Vagina (tissue), 2 donors: ENCODE measurements at regions not wholly inside any gene's neighbourhood (a gene's known extent, or its start where the extent isn't known, plus 50 kb on each side); places are given as distances from the start of the nearest gene placed in this dataset.

Experiments used
- DNase-seq, 2 donors: peaks; one replicate each; pipeline ENCODE4 v3.0.0-alpha.2; 2017; ENCODE audit errors: extremely low spot score in 2 of 2
- H3K27ac ChIP-seq: fragments of 200-600 bp; sonication (generic); one replicate; pipeline ENCODE4 v1.5.1; 2019
- H3K27me3 ChIP-seq: fragments of 200-600 bp; sonication (generic); one replicate; pipeline ENCODE4 v1.5.1; 2019
- H3K36me3 ChIP-seq, 2 donors: fragments of 200-600 bp; sonication (generic); one replicate each; pipeline ENCODE4 v1.5.1; 2017 to 2019
- H3K4me1 ChIP-seq: fragments of 200-600 bp; sonication (generic); one replicate; pipeline ENCODE4 v1.5.1; 2019
- H3K4me3 ChIP-seq, 2 donors: fragments of 200-600 bp; sonication (generic); 1 replicate in 1 of 2; 2 replicates in 1 of 2; pipeline ENCODE4 v1.5.1; 2016 to 2019
- H3K9me3 ChIP-seq: fragments of 200-600 bp; sonication (generic); one replicate; pipeline ENCODE4 v1.5.1; 2019
- POLR2A ChIP-seq, 2 donors: fragments of 450-650 bp; IDR thresholded peaks; one replicate each; pipeline ENCODE4 v1.6.1; 2017; ENCODE audit warnings: antibody characterized with exemption in 2 of 2, mild to moderate bottlenecking in 2 of 2, moderate library complexity in 2 of 2
- POLR2AphosphoS5 ChIP-seq, 2 donors: sonication (generic); formaldehyde crosslinking; IDR thresholded peaks; one replicate each; pipeline ENCODE4 v1.9.0; 2017; ENCODE audit warnings: antibody characterized with exemption in 2 of 2, mild to moderate bottlenecking in 2 of 2, low read depth in 1 of 2; ENCODE audit not compliant: insufficient read depth in 1 of 2
- intact Hi-C: fragments of 100-400 bp; cut with DNase I; formaldehyde crosslinking; loops from one replicate; pipeline ENCODE4 v1.15.1; 2023
- TF ChIP-seq, protein P1 (sequence below), 3 experiments: fragments of 450-650 bp in 2 of 3; fragments of 200-600 bp in 1 of 3; sonication (generic) in 1 of 3; IDR thresholded peaks; one replicate each; pipeline ENCODE4 v1.5.1; 2017 to 2019; ENCODE audit warnings: antibody characterized with exemption in 3 of 3, mild to moderate bottlenecking in 2 of 3, moderate library complexity in 2 of 3

DNA sequence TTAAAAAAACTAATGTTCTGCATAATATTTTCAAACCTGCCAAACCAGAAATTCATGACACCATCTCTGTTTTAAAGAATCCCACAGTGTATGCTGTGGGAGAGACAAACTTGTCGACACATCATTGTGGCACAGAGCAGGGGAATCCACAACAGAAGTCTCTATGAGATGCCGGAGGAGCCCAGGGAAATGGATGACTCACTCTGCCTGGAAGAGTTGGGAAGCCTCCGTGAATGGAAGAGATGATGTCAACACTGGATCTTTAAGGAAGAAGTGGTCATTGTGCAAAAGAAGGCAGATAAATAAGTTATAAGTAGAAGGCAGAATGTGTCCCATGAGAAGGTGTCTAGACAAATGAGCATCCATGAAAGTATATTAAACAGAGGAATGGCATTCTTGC is 595.1 kb downstream of the RAB28 start:
- Histone ChIP-seq H3K4me3 (no peak overlapping the region), H3K36me3 (no peaks in the 10 kb centered on the region), H3K27ac (no peak overlapping the region), H3K4me1 (no peaks in the 10 kb centered on the region), H3K27me3 (no peaks in the 10 kb centered on the region), H3K9me3 (no peaks in the 10 kb centered on the region)
- intact Hi-C loops: no loop called here
- TF ChIP-seq, protein P1, sequence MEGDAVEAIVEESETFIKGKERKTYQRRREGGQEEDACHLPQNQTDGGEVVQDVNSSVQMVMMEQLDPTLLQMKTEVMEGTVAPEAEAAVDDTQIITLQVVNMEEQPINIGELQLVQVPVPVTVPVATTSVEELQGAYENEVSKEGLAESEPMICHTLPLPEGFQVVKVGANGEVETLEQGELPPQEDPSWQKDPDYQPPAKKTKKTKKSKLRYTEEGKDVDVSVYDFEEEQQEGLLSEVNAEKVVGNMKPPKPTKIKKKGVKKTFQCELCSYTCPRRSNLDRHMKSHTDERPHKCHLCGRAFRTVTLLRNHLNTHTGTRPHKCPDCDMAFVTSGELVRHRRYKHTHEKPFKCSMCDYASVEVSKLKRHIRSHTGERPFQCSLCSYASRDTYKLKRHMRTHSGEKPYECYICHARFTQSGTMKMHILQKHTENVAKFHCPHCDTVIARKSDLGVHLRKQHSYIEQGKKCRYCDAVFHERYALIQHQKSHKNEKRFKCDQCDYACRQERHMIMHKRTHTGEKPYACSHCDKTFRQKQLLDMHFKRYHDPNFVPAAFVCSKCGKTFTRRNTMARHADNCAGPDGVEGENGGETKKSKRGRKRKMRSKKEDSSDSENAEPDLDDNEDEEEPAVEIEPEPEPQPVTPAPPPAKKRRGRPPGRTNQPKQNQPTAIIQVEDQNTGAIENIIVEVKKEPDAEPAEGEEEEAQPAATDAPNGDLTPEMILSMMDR (IDR thresholded peaks at IDR 0.05): no peak
- no peak for TF ChIP-seq POLR2AphosphoS5 (IDR thresholded peaks at IDR 0.05; ENCODE audit: insufficient read depth in 1 of 2, low read depth in 1 of 2)
- TF ChIP-seq POLR2A (IDR thresholded peaks at IDR 0.05): no peak
- no peak for DNase-seq

DNA sequence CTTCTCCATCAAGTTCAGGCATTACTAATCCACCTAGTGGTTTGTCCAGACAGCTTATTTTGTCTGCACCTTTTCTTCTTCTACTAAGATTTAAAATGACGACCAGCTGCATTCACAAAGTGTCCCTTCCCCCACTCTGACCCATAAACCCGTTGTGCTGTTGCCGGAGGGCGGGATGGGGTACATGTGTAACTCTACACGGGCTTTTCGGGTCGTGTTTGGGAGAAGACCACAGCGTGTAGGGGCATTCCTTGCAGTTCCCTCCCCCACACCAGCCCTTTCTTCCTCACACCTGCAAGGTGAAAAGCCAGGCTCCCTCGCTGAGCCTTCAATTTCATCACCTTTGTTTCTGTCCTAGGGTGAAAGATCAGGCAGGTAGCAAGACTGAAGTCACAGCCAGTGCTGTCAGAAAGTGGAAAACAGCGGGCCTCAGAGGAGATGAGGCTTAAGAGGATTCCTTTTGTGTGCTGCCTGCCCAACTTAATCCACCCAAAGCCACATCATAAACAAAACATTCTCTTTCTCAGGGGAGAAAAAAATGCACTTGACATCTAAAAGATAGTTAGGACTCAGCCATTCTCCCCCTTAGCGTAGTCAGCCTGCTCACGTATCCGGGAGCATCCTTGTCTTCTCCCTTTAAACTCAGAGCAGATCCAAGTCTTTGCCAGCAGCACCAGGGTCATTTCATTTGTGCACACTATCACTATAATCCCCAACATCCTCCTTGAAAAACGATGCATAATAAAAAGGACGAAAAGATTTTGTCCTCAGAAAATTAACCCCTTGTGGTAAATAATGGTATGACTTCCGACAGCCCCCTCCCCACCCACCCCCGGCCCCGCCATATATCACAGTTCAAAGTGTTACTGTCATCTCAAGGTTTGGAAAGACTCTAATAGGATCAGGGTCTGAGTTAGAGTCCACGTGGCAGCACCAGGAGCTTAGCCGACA is 599.0 kb downstream of the RAB28 start:
- TF ChIP-seq POLR2A (IDR thresholded peaks at IDR 0.05) (no peak), POLR2AphosphoS5 (IDR thresholded peaks at IDR 0.05; ENCODE audit: insufficient read depth in 1 of 2, low read depth in 1 of 2) (no peak)
- TF ChIP-seq, protein P1 (IDR thresholded peaks at IDR 0.05): no peak
- intact Hi-C loops: no loop called here
- no peaks in the 10 kb centered on the region for H3K9me3 ChIP-seq

DNA sequence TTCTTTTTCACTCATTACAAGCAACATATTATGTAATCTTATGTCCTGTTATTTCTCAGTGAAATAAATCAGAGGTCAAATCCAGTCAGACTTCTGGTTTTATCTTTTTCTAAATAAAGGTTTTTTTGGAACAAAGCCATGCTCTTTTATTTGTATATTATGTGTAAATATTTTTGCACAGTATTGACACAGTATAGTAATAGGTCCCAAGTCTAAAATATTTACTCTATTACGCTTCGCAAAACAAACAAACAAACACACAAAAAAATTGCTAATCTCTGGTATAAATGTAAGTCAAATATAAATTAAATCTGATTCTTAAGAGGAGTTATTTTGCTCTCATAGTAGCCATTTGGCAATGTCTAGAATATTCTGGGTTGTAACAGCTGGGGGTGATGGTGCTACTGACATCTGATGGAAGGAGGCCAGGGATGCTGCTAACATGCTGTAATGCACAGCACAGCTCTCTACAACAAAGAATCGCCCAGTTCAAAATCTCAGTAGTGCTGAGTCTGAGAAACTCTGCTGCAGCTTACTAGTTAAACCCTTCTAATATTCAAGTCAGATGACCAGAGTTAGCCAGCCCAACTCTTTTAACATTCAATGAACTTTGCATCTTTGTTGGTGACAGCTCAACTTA is 602.1 kb downstream of the RAB28 start:
- no peak for TF ChIP-seq POLR2A (IDR thresholded peaks at IDR 0.05)
- TF ChIP-seq, protein P1 (IDR thresholded peaks at IDR 0.05): no peak
- TF ChIP-seq POLR2AphosphoS5 (IDR thresholded peaks at IDR 0.05; ENCODE audit: insufficient read depth in 1 of 2, low read depth in 1 of 2): no peak
- Histone ChIP-seq H3K4me3 (no peak overlapping the region), H3K9me3 (no peaks in the 10 kb centered on the region), H3K27ac (no peak overlapping the region), H3K36me3 (no peaks in the 10 kb centered on the region), H3K27me3 (no peaks in the 10 kb centered on the region), H3K4me1 (no peaks in the 10 kb centered on the region)
- intact Hi-C loops: no loop called here
- no peak for DNase-seq

More for the DNA sequence above, 599.0 kb downstream of the RAB28 start:
- H3K27me3 ChIP-seq: no peaks in the 10 kb centered on the region
- no peak overlapping the region for H3K27ac ChIP-seq
- H3K4me3 ChIP-seq: no peak overlapping the region
- H3K36me3 ChIP-seq: no peaks in the 10 kb centered on the region
- no peak for DNase-seq
- no peaks in the 10 kb centered on the region for H3K4me1 ChIP-seq

DNA sequence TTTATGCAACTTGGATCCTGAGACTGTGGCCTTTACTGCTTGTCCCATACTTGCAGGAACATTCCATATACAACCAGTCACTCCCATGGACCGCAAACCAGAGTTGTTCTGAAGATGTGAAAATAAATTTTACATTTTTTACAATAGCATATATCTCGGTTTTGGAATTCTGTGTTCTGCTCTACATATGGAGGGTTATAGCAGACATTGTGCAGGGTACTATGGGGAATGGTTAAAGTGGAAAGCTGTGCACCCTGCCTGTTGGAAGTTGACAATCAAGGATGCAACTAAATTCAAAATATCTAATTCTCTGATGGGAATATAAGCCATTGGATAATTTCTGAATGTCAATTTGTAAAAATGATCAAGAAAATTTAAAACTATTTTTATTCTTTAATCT is 603.3 kb downstream of the RAB28 start:
- Histone ChIP-seq H3K4me3 (no peak overlapping the region), H3K4me1 (no peaks in the 10 kb centered on the region)
- TF ChIP-seq, protein P1 (IDR thresholded peaks at IDR 0.05): no peak
- TF ChIP-seq POLR2A (IDR thresholded peaks at IDR 0.05) (no peak), POLR2AphosphoS5 (IDR thresholded peaks at IDR 0.05; ENCODE audit: insufficient read depth in 1 of 2, low read depth in 1 of 2) (no peak)

More for the DNA sequence above, 603.3 kb downstream of the RAB28 start:
- Histone ChIP-seq H3K36me3 (no peaks in the 10 kb centered on the region), H3K27me3 (no peaks in the 10 kb centered on the region), H3K27ac (no peak overlapping the region), H3K9me3 (no peaks in the 10 kb centered on the region)
- intact Hi-C loops: no loop called here
- DNase-seq: no peak
